ENCODE measurements at regions not wholly inside any gene's neighbourhood (a gene's known extent, or its start where the extent isn't known, plus 50 kb on each side); places are given as distances from the start of the nearest gene placed in this dataset.

DNA sequence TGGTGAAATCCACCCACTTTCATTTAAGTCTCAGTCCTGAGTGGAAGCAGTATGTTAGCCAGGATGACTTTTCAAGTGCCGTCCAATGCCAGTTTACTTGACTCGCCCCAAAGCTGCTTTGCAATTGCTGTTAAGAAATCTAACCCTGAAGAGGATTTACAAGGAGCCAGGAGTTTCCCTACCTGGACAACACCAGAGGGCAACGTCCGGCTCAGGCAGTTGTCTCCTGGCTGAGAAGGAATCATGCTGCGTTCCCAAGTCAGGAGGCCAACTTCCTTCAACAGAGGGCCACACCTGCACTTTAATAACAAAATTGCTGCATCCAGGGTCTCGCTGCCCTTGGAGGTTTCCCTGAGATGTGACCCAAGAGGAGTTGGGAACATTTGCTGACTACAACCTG is 65.8 kb downstream of the BOD1 start:
- no peaks in the 10 kb centered on the region for H3K36me3 Mint-ChIP-seq (ENCODE audit: unreplicated experiment)
- H3K4me3 Mint-ChIP-seq (ENCODE audit: unreplicated experiment): no peak overlapping the region
- H3K9me3 Mint-ChIP-seq (ENCODE audit: unreplicated experiment): no peaks in the 10 kb centered on the region
- TF ChIP-seq, protein P1, sequence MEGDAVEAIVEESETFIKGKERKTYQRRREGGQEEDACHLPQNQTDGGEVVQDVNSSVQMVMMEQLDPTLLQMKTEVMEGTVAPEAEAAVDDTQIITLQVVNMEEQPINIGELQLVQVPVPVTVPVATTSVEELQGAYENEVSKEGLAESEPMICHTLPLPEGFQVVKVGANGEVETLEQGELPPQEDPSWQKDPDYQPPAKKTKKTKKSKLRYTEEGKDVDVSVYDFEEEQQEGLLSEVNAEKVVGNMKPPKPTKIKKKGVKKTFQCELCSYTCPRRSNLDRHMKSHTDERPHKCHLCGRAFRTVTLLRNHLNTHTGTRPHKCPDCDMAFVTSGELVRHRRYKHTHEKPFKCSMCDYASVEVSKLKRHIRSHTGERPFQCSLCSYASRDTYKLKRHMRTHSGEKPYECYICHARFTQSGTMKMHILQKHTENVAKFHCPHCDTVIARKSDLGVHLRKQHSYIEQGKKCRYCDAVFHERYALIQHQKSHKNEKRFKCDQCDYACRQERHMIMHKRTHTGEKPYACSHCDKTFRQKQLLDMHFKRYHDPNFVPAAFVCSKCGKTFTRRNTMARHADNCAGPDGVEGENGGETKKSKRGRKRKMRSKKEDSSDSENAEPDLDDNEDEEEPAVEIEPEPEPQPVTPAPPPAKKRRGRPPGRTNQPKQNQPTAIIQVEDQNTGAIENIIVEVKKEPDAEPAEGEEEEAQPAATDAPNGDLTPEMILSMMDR (IDR thresholded peaks at IDR 0.05): no peak
- H3K27ac Mint-ChIP-seq (ENCODE audit: unreplicated experiment): no peak overlapping the region
- H3K27me3 Mint-ChIP-seq (ENCODE audit: unreplicated experiment): no peaks in the 10 kb centered on the region
- DNase-seq (ENCODE audit: extremely low spot score, unreplicated experiment): no peak
- H3K4me1 Mint-ChIP-seq (ENCODE audit: unreplicated experiment): peaks cover 22% of the 10 kb centered on the region

DNA sequence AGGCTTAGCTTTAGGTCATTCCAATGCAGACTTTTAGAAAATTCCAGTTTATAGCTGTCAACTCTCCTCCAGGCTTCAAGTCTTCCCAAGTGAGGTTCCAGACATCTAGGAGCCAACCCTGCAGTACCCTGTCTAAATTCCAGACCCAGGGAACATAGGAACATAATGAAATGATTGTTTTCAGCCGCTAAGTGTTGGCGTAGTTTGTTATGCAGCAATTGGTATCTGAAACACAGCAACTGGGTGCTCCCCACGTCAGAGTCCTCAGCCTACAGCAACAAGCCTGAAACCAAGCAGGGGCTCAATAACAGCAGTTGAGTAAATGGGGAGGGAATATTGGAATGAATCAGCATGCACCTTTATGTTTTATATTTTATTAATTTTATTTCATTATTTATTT is 66.8 kb downstream of the BOD1 start:
- TF ChIP-seq, protein P1 (IDR thresholded peaks at IDR 0.05): no peak
- Mint-ChIP-seq H3K4me1 (ENCODE audit: unreplicated experiment) (peaks cover 22% of the 10 kb centered on the region), H3K27ac (ENCODE audit: unreplicated experiment) (no peak overlapping the region), H3K4me3 (ENCODE audit: unreplicated experiment) (no peak overlapping the region), H3K27me3 (ENCODE audit: unreplicated experiment) (no peaks in the 10 kb centered on the region), H3K36me3 (ENCODE audit: unreplicated experiment) (no peaks in the 10 kb centered on the region), H3K9me3 (ENCODE audit: unreplicated experiment) (no peaks in the 10 kb centered on the region)
- no peak for DNase-seq (ENCODE audit: extremely low spot score, unreplicated experiment)

DNA sequence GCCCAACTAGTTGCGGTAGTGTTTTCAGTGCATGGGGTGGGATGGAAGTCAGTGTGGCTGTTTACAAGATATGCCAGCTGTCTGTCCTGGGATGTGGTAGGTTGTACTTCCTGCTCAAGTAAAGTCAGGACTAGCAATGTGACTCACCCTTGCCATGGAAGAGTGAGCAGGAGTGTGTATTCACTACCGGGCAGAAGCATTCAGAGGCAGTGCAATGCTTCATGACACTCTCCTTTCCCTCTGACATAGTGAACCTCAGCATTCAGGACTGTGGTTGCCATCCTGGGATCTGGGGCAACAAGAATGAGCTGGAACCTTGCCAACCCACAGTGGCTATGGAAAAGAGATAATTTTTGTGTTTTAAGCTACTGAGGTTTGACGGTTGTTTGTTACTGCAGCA is 68.9 kb downstream of the BOD1 start:
- Mint-ChIP-seq H3K27me3 (ENCODE audit: unreplicated experiment) (no peaks in the 10 kb centered on the region), H3K27ac (ENCODE audit: unreplicated experiment) (no peak overlapping the region), H3K4me3 (ENCODE audit: unreplicated experiment) (no peak overlapping the region), H3K36me3 (ENCODE audit: unreplicated experiment) (no peaks in the 10 kb centered on the region), H3K4me1 (ENCODE audit: unreplicated experiment) (peaks cover 16% of the 10 kb centered on the region), H3K9me3 (ENCODE audit: unreplicated experiment) (no peaks in the 10 kb centered on the region)
- DNase-seq (ENCODE audit: extremely low spot score, unreplicated experiment): no peak
- TF ChIP-seq, protein P1 (IDR thresholded peaks at IDR 0.05): no peak

DNA sequence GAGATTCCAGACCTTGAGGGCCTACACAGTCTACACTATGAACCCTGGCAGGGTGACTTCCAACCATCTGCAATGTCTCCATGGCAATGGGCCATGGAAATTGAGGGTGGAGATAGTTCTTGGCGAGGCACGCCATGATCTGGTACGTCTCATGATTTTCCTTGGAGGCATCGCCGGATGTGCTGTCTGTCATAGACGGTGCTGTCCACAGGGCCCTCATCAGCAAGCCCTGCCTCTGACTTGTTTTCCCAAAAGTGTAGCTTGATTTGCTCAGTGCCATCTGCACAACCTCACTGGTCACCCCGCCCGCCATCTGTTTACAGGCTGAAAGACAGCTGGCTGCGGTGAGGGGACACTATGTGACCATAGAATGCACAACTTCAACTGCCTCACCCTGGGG is 73.5 kb downstream of the BOD1 start:
- TF ChIP-seq, protein P1 (IDR thresholded peaks at IDR 0.05): no peak
- H3K4me1 Mint-ChIP-seq (ENCODE audit: unreplicated experiment): peaks cover 8% of the 10 kb centered on the region
- H3K36me3 Mint-ChIP-seq (ENCODE audit: unreplicated experiment): no peaks in the 10 kb centered on the region
- no peak for DNase-seq (ENCODE audit: extremely low spot score, unreplicated experiment)
- no peaks in the 10 kb centered on the region for H3K9me3 Mint-ChIP-seq (ENCODE audit: unreplicated experiment)
- H3K4me3 Mint-ChIP-seq (ENCODE audit: unreplicated experiment): no peak overlapping the region
- H3K27me3 Mint-ChIP-seq (ENCODE audit: unreplicated experiment): no peaks in the 10 kb centered on the region
- H3K27ac Mint-ChIP-seq (ENCODE audit: unreplicated experiment): no peak overlapping the region

DNA sequence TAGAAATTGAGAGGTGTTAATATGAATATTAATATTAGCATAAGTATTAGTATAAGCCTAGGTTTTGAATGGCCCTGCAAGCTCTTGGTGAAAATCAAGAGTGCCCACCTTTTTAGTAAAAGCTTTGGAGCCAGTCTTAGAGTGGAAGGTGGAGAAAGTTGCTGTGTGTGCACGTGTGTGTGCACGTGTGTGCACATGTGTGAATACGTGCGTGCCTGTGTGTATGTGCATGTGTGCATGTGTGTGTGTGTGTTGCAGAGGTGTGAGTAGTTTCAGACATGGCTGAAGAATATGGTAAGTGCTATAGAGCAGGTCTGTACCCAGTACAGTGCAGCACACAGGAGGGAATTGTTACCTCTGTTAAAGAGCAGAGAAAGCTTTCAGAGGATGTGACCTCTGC is 74.3 kb downstream of the BOD1 start:
- no peak for DNase-seq (ENCODE audit: extremely low spot score, unreplicated experiment)
- H3K9me3 Mint-ChIP-seq (ENCODE audit: unreplicated experiment): no peaks in the 10 kb centered on the region
- H3K27ac Mint-ChIP-seq (ENCODE audit: unreplicated experiment): no peak overlapping the region
- no peaks in the 10 kb centered on the region for H3K27me3 Mint-ChIP-seq (ENCODE audit: unreplicated experiment)
- TF ChIP-seq, protein P1 (IDR thresholded peaks at IDR 0.05): no peak
- no peaks in the 10 kb centered on the region for H3K36me3 Mint-ChIP-seq (ENCODE audit: unreplicated experiment)
- H3K4me1 Mint-ChIP-seq (ENCODE audit: unreplicated experiment): peaks cover 4% of the 10 kb centered on the region
- H3K4me3 Mint-ChIP-seq (ENCODE audit: unreplicated experiment): no peak overlapping the region
